IPS-18c (cell line): ENCODE measurements at regions not wholly inside any gene's neighbourhood (a gene's known extent, or its start where the extent isn't known, plus 50 kb on each side); places are given as distances from the start of the nearest gene placed in this dataset.

Experiments
- H3K4me3 ChIP-seq: 2 replicates; pipeline ENCODE4 v1.7.0; 2013; ENCODE audit warnings: low read depth, mild to moderate bottlenecking, low read length, moderate library complexity; ENCODE audit not compliant: insufficient read depth
- H3K9me3 ChIP-seq: one replicate; pipeline ENCODE4 v1.6.1; 2013; ENCODE audit warnings: mild to moderate bottlenecking, low read length, moderate library complexity; ENCODE audit not compliant: control insufficient read depth, insufficient read depth

- H3K9me3 ChIP-seq: no peaks in the 10 kb centered on the region
- no peak overlapping the region for H3K4me3 ChIP-seq
Observed at GRCh38 chr3:127428344-127428997, 140.6 kb upstream of the PRR20G start.

DNA sequence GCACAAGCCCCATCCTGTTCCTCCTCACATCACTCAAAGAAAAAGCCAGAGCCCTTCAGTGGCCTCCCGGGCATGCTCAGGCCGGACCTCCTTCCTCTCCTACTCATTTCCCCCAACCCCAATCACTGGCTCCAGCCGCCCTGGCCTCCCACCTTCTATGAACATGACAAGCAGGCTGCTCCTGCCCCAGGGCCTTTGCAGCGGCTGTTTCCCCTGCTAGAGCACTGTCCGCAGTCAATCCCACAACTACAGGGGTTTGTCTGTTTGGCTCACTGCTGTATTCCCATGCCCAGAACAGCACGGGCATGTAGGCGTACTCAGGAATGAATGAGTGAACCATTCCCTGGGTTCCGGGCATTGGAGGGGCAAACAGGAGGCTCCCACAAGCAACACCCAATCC lies 139.8 kb upstream of the PRR20G start:
- Histone ChIP-seq H3K9me3 (no peaks in the 10 kb centered on the region), H3K4me3 (no peak overlapping the region)

DNA sequence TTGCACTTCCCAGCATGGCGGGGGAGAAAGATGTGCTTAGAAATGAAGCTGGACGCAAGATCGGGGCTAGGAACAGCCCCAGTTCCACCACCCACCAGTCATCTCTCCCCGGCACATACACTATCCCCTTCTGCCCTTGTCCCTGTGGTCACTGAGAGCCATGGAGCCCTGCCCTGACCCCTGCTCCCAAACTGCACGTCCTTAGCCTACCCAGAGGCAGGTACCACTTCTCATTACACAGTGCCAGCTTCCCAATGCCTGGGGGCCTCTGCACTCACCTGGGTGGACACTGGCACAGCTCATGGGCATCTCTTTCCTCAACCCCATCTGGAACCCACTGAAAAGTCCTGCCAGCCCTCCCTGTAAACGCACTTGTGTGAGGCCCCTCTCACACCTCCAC lies 139.3 kb upstream of the PRR20G start:
- no peak overlapping the region for H3K4me3 ChIP-seq

GRCh38 chr3:127426444-127427153 lies 138.8 kb upstream of the PRR20G start:
- Histone ChIP-seq H3K9me3 (no peaks in the 10 kb centered on the region), H3K4me3 (no peak overlapping the region)

More for the DNA sequence above, 139.3 kb upstream of the PRR20G start:
- no peaks in the 10 kb centered on the region for H3K9me3 ChIP-seq

- Histone ChIP-seq H3K4me3 (no peak overlapping the region), H3K9me3 (no peaks in the 10 kb centered on the region)
Observed at GRCh38 chr3:127425505-127426443, 137.9 kb upstream of the PRR20G start.

DNA sequence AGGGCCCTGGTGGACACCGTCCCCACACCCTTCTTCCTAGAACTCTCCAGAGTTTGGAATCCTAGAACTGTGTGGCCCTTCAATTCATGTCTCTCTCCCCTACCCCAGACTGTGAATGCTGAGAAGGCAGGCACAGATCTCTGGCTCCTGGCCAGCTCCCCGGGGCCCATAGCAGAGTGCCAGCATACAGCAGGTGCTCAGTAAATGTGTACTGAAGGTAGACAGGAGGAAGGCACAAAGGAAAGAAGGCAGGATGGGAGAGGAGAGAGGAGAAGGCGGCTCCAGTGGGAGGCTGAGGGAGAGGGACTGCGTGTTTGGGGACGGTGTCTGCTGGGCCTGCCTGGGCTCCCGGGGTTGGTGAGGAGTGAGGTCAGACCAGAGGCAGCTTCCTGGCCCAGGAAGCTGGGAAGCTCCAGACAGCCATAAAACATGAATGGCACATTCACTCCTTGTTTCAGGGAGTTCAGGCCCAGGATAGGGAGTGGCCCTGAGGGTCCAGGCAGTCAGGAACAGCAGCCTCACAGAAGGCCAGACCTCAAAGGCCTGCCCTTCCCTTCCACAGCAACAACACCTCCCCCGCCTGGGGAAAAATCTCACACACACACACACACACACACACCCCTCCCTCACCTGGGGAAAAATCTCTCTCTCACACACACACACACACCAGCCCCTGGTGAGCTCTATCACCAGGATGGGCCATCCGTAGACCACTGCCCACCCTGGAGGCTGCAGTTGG lies 137.1 kb upstream of the PRR20G start:
- Histone ChIP-seq H3K4me3 (no peak overlapping the region), H3K9me3 (no peaks in the 10 kb centered on the region)

GRCh38 chr3:127423856-127424765 lies 136.3 kb upstream of the PRR20G start:
- no peaks in the 10 kb centered on the region for H3K9me3 ChIP-seq
- H3K4me3 ChIP-seq: no peak overlapping the region

DNA sequence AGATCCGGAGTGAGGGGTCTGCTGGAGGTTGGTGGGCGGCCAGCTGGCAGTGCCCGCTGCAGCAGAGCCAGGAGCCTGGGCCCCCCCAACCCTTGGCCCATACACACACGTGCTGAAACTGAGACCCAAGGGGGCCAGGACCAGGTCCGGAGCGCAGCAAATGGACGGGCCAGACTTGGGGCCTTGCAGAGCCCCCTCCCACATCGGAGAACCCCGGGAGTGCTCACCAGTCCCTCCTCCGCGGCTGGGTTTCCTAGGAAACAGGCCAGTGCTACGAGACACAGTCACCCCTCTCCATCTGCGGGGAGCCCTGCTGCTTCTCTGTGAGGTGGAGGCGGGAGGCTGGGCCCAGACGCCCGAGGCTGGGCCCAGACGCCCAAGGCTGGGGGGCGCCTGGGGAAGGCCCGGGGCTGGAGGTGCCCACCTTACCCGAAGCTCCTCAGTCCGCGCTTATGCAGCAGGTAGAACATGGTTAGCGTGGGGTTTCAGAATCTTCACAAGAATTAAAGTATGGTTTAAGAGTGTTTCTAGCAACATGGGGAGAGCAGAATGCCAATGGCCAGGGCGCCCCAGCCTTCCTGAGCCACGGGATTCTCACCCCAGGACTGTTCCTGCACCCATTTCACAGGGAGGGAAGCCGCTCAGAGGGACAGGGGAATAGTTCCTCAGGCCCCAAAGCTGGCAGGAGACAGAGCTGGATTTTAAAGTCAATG lies 135.0 kb upstream of the PRR20G start:
- no peaks in the 10 kb centered on the region for H3K9me3 ChIP-seq

DNA sequence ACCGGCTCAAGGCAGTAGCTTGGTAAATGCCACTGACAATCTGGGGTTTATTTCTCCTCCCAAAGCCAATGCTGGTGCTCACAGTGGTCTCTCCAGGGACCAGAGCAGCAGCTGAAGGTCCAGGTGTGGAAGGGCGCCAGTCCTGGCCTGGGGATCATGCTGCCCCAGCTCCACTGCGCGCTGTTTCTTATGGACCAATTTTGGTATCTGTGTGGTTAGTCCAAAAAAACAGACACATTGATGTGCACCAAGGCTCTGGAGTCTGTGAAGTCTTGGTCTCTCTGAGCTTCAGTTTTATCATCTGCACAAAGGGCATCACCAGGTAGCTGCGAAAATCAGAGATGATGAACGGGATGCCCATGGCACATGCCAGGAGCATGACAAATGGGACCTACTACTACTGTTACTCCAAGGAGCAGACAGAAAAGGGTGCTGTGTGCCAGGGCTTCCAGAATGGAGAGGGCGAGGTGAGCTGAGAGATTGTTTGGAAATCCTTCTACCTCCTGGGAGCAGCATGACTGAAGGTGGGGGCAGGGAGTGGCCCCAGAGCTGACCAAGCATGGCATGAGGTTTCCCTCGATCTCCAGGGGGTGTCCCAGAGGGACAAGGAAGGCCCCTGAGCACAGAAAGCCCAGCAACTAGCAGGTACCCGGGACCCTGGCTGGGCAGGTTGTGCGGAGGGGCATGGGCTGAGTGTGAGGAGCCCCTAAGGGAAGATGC lies 134.3 kb upstream of the PRR20G start:
- no peak overlapping the region for H3K4me3 ChIP-seq
- no peaks in the 10 kb centered on the region for H3K9me3 ChIP-seq

More for the DNA sequence above, 135.0 kb upstream of the PRR20G start:
- no peak overlapping the region for H3K4me3 ChIP-seq

GRCh38 chr3:127420829-127421228 lies 133.0 kb upstream of the PRR20G start:
- no peaks in the 10 kb centered on the region for H3K9me3 ChIP-seq
- no peak overlapping the region for H3K4me3 ChIP-seq

- no peak overlapping the region for H3K4me3 ChIP-seq
- H3K9me3 ChIP-seq: no peaks in the 10 kb centered on the region
Observed at GRCh38 chr3:127419641-127420553, 132.1 kb upstream of the PRR20G start.

- Histone ChIP-seq H3K9me3 (no peaks in the 10 kb centered on the region), H3K4me3 (no peak overlapping the region)
Observed at GRCh38 chr3:127419182-127419581, 131.3 kb upstream of the PRR20G start.

GRCh38 chr3:127418560-127419147 lies 130.8 kb upstream of the PRR20G start:
- Histone ChIP-seq H3K4me3 (no peak overlapping the region), H3K9me3 (no peaks in the 10 kb centered on the region)
